GM23338 (cell line): ENCODE measurements at regions not wholly inside any gene's neighbourhood (a gene's known extent, or its start where the extent isn't known, plus 50 kb on each side); places are given as distances from the start of the nearest gene placed in this dataset.

ENCODE experiments used
- EZH2 ChIP-seq: fragments of 200-600 bp; sonication (generic); IDR thresholded peaks from one replicate; pipeline ENCODE4 v1.8.0; 2017; ENCODE audit warnings: antibody characterized with exemption, mild to moderate bottlenecking, low read depth; ENCODE audit not compliant: unreplicated experiment
- REST ChIP-seq: IDR thresholded peaks from one replicate; pipeline ENCODE4 v1.6.1; 2018; ENCODE audit warnings: antibody characterized with exemption; ENCODE audit not compliant: unreplicated experiment
- TF ChIP-seq, protein P1 (sequence below): fragments of 250-450 bp; sonication (Bioruptor Pico); IDR thresholded peaks from 2 replicates; pipeline ENCODE4 v1.5.0; 2020; ENCODE audit warnings: mild to moderate bottlenecking, moderate library complexity
- TF ChIP-seq, protein P2 (sequence below): IDR thresholded peaks from 2 replicates; pipeline ENCODE4 v1.6.1; 2016; ENCODE audit warnings: antibody characterized with exemption

- TF ChIP-seq, protein P1, sequence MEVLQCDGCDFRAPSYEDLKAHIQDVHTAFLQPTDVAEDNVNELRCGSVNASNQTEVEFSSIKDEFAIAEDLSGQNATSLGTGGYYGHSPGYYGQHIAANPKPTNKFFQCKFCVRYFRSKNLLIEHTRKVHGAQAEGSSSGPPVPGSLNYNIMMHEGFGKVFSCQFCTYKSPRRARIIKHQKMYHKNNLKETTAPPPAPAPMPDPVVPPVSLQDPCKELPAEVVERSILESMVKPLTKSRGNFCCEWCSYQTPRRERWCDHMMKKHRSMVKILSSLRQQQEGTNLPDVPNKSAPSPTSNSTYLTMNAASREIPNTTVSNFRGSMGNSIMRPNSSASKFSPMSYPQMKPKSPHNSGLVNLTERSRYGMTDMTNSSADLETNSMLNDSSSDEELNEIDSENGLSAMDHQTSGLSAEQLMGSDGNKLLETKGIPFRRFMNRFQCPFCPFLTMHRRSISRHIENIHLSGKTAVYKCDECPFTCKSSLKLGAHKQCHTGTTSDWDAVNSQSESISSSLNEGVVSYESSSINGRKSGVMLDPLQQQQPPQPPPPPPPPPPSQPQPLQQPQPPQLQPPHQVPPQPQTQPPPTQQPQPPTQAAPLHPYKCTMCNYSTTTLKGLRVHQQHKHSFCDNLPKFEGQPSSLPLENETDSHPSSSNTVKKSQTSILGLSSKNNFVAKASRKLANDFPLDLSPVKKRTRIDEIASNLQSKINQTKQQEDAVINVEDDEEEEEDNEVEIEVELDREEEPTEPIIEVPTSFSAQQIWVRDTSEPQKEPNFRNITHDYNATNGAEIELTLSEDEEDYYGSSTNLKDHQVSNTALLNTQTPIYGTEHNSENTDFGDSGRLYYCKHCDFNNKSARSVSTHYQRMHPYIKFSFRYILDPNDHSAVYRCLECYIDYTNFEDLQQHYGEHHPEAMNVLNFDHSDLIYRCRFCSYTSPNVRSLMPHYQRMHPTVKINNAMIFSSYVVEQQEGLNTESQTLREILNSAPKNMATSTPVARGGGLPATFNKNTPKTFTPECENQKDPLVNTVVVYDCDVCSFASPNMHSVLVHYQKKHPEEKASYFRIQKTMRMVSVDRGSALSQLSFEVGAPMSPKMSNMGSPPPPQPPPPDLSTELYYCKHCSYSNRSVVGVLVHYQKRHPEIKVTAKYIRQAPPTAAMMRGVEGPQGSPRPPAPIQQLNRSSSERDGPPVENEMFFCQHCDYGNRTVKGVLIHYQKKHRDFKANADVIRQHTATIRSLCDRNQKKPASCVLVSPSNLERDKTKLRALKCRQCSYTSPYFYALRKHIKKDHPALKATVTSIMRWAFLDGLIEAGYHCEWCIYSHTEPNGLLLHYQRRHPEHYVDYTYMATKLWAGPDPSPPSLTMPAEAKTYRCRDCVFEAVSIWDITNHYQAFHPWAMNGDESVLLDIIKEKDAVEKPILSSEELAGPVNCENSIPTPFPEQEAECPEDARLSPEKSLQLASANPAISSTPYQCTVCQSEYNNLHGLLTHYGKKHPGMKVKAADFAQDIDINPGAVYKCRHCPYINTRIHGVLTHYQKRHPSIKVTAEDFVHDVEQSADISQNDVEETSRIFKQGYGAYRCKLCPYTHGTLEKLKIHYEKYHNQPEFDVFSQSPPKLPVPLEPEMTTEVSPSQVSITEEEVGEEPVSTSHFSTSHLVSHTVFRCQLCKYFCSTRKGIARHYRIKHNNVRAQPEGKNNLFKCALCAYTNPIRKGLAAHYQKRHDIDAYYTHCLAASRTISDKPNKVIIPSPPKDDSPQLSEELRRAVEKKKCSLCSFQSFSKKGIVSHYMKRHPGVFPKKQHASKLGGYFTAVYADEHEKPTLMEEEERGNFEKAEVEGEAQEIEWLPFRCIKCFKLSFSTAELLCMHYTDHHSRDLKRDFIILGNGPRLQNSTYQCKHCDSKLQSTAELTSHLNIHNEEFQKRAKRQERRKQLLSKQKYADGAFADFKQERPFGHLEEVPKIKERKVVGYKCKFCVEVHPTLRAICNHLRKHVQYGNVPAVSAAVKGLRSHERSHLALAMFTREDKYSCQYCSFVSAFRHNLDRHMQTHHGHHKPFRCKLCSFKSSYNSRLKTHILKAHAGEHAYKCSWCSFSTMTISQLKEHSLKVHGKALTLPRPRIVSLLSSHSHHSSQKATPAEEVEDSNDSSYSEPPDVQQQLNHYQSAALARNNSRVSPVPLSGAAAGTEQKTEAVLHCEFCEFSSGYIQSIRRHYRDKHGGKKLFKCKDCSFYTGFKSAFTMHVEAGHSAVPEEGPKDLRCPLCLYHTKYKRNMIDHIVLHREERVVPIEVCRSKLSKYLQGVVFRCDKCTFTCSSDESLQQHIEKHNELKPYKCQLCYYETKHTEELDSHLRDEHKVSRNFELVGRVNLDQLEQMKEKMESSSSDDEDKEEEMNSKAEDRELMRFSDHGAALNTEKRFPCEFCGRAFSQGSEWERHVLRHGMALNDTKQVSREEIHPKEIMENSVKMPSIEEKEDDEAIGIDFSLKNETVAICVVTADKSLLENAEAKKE: no peak
- TF ChIP-seq EZH2: no peak
- TF ChIP-seq REST: no peak
- TF ChIP-seq, protein P2, sequence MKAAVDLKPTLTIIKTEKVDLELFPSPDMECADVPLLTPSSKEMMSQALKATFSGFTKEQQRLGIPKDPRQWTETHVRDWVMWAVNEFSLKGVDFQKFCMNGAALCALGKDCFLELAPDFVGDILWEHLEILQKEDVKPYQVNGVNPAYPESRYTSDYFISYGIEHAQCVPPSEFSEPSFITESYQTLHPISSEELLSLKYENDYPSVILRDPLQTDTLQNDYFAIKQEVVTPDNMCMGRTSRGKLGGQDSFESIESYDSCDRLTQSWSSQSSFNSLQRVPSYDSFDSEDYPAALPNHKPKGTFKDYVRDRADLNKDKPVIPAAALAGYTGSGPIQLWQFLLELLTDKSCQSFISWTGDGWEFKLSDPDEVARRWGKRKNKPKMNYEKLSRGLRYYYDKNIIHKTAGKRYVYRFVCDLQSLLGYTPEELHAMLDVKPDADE: no peak
Measured at GRCh38 chr5:135139381-135140134, 105.5 kb upstream of the PITX1 start (continued).
